ENCODE measurements at regions not wholly inside any gene's neighbourhood (a gene's known extent, or its start where the extent isn't known, plus 50 kb on each side); places are given as distances from the start of the nearest gene placed in this dataset.
"Not testable (repeated sequence)": the region's sequence is repeated elsewhere in the genome, so short reads cannot be mapped to it uniquely, and the experiment has no call there.

GRCh38 chr10:53071505-53072125, 299.0 kb upstream of the MBL2 start:
- DNase-seq: no peak

DNA sequence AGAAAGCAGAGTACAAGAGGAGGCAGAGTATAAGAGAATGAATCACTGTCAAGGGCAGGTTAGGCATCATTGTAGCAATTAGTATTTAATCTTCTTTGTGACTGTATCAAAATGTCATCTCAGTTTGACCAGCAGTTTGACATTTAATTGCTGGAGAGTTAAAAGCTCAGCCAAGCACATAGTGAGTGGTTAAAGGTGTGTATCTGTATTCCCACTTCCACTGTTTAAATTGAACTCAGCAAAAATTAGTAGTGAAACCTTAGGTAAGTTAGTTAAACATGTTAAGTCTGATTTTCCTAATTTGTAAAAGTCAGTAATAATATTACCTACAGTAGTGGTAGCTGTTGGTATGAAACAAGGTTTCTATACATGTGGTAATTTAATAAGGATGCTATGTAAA, 296.4 kb upstream of the MBL2 start:
- DNase-seq: no peak

- no peak for DNase-seq
Observed at GRCh38 chr10:53064614-53065013, 292.0 kb upstream of the MBL2 start.

- DNase-seq: no peak
Observed at GRCh38 chr10:53063805-53064204, 291.2 kb upstream of the MBL2 start.

- DNase-seq: no peak
Observed at GRCh38 chr10:53052521-53053164, 280.1 kb upstream of the MBL2 start.

DNA sequence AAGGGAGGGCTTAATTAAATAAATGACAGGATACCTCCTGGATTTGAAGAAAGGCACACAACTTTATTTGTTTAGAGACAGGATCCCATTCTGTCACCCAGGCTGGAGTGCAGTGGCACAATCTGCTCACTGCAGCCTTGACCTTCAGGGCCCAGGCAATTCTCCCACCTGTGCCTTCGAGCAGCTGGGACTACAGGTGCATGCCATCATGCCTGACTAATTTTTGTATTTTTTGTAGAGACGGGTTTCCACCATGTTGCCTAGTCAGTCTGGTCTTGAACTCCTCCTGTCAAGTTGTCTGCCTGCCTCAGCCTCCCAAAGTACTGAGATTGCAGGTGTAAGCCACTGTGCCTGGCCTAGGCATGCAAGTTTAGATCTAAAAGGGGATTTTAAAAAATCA, 272.7 kb upstream of the MBL2 start:
- no peak for DNase-seq

GRCh38 chr10:53035823-53036222, 263.2 kb upstream of the MBL2 start:
- not testable (repeated sequence) for DNase-seq

GRCh38 chr10:53033396-53033795, 260.8 kb upstream of the MBL2 start:
- no peak for DNase-seq

DNA sequence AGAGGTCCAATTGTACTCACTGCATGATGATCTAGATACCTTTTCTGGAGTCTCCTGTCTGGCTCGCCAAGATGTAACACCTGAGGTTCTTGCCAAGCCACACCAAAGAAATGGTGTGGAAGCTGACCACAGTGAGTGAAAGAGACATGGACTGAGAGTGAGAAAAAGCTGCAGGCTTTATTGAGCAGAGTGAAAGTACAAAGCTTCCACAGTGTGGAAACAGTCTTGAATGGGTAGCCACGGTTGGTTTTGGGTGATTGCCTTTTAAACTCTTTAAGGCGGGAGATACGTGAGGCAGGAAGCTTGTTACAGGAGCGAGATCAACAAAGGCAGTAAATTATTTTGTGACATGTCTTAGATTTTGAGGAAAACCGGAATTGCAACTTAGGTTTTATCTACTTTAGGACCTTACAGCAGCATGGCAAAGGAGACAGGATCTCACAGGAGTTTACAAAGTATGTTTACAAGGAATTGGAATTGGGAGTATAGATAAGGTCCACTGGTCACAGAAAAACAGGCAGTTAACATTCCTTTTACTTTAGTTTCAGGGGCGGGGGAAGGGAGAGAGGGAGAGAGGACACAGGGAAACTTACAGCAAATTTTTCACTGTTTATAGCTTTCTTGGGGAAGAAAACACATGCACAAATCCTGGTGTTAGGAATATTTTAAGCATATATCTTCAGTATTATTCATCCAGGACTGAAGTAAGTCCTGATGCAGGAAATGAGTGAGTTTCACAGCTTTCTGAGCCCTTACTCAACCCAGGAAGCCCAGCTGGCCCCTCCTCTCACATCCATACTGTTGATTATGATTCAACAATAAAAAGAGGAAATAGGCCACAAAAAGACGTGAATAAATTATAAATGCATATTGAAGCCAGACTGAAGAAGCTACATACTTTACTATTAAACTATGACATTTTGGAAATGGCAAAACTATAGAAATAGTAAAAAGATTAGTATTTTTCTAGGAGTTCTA, 257.6 kb upstream of the MBL2 start:
- peak; percentile 63 for DNase-seq

GRCh38 chr10:53029449-53029848, 256.9 kb upstream of the MBL2 start:
- no peak for DNase-seq

DNA sequence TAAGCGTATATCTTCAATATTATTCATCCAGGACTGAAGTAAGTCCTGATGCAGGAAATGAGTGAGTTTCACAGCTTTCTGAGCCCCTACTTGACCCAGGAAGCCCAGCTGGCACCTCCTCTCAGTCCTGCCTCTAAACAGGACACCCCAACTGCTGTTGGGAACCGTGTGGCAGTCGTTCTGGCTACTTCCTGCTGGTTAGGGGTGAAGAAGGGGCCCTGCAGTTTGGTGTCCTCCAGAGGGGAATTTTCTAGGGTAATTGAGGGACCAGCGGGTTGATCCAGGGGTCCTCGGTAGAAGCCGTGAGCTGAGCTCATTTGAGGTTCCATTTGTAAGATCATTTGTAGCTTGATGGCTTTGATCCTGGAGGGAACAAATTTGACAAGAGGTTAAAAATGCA, 253.2 kb upstream of the MBL2 start:
- not testable (repeated sequence) for DNase-seq

- no peak for DNase-seq
Observed at GRCh38 chr10:53025172-53025711, 252.7 kb upstream of the MBL2 start.

DNA sequence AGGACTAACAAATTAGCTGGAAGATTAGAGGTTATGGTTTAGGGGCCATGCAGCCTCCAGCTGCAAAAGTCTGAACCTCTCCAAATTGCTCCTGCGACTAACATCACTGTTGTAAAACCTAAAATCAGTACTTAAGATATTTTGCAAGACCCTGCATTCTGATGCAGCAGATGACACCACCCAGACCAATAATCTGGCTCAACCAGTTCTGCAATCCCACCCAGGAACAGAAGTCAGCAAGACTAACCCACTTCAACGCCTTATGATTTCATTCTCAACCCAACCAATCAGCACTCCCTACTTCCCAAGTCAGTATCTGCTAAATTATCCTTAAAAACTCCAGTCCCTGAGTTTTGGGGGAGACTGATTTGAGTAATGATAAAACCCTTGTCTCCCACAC, 250.8 kb upstream of the MBL2 start:
- no peak for DNase-seq

DNA sequence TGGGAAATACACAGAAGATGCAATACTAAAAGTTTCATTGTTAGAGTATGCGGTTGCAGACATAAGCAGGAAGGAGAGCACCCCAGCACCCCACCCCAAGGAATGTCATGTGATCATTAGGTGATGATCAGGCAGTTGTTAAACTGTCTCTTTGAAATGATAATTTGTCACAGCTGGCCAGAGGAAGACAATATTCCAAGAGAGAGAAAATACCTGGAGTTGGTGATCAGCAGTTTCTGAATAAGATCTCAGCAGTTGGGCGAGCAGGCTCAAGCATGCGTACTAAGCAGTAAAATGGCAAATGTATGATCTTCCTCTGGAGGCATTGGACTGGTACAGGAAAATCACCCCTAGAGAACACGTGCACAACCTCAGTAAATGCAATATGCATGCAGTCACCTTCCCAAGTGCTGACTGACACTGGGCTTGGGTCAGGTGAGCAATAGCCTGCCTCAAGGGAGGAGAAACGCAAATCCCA, 250.1 kb upstream of the MBL2 start:
- DNase-seq: no peak

DNA sequence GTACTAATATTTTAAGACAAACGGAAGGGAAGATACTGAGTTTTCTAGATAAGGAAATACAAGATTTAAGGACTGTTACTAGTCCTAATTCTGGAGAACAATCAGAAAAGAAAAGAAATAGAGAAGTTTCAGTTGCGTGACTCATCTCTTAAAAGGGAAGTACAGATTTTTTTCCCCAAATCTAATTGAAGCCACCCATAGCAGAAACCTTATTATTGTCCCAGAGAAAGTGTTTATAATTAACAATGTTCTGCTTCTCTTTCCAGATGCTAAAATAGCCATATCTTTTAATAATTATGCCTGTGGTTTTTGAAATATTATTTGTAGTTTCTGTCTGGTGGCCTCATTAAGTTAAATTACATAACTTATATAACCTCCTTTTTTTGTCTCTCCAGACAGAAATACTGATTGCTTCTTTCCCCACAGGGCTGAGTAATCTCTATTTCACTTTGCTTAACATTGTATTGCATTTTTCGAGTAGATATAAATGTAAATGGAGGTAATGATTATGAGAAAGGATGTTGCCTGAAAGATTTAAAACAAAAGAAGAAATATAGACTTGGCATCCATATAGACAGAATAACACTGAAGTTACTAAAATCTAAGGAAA, 240.7 kb upstream of the MBL2 start:
- no peak for DNase-seq

DNA sequence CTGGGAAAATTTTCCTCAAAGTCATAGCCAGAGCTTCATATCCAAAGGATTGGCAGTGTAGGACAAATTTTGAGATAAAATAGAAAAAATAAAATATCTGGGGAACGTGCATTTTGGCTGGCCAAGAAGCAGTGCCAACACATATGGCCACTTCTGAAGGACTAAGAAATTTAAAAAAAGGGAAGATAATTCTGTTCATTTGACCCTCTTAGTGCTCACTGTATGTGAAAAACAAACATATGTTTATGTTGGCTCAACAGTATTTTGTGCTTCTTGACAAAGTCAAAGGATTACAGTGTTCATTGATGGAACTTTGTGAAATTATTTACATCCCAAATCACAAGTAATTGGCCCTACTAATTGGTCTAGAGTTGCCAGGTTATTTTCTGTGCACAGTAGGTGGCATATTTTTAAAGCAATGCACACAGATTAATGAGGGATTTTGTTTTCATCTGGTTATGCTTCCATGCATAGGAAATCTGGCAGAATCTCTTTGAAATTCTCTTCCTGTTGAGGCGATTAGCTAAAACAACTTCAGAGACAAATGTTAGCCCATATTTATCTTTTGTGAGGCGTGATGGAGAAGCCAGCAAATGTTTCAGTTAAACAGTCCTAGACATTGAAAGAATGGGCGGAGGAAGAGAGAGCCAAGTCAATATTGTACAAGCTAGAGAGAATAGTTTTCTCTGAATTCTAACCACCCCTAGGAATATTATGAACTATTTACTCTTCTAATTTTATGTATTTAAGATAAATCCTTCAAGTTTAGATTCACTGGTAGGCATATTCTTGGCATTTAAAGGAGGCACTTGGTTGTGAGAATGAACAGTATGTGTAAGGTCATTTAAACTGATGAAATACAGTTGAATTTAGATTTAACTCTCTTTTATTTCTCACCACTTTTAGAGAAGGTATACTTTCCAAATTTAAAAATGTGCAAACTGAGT, 237.7 kb upstream of the MBL2 start:
- DNase-seq: no peak

DNA sequence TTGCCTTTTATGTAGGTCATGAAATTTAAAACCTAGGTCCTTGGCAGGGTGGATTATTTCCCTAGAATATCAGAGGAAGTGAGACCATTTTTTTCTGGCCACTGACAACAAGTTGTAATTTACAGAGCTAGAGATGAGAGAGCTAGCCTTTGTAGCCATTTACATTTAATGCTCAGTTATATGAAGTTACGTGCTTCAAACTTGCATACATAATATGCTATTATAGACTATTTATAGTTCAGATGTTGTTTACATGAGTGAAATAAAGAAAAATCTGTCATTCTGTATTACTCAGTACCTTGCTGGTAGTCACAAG, 234.9 kb upstream of the MBL2 start:
- no peak for DNase-seq

GRCh38 chr10:53006663-53007526, 234.3 kb upstream of the MBL2 start:
- DNase-seq: no peak

GRCh38 chr10:53005612-53006345, 233.2 kb upstream of the MBL2 start:
- no peak for DNase-seq

- DNase-seq: no peak
Observed at GRCh38 chr10:53003094-53003493, 230.5 kb upstream of the MBL2 start.
